ENCODE measurements at regions not wholly inside any gene's neighbourhood (a gene's known extent, or its start where the extent isn't known, plus 50 kb on each side); places are given as distances from the start of the nearest gene placed in this dataset.
A peak's percentile ranks its signal among the peaks of the same experiment; 100 is the strongest.

GRCh38 chr3:75118779-75119178, 504.3 kb upstream of the CNTN3 start:
- Mint-ChIP-seq H3K36me3 (no peaks in the 10 kb centered on the region), H3K9me3 (peaks cover 0 to 13% (median 3%) of the 10 kb centered on the region in 8 donors), H3K4me1 (no peaks in the 10 kb centered on the region), H3K27ac (no peak overlapping the region), H3K4me3 (no peak overlapping the region), H3K27me3 (no peaks in the 10 kb centered on the region)
- Histone ChIP-seq H3K27me3 (ENCODE audit: insufficient read depth, low read length) (no peaks in the 10 kb centered on the region), H3K4me3 (ENCODE audit: low read length in 2 of 2) (no peak overlapping the region), H3K27ac (ENCODE audit: low read depth, low read length) (no peak overlapping the region), H3K4me1 (ENCODE audit: insufficient read depth, low read length) (no peaks in the 10 kb centered on the region), H3K36me3 (ENCODE audit: insufficient read depth, low read length) (no peaks in the 10 kb centered on the region), H3K9me3 (ENCODE audit: control insufficient read depth in 1 of 2, low read length in 2 of 2) (no peaks in the 10 kb centered on the region)
- intact Hi-C loops (cut with micrococcal nuclease) = no loop called here
- ChIA-PET POLR2A (ENCODE audit: partially characterized antibody) (no interaction called here), CTCF (ENCODE audit: partially characterized antibody) (no interaction called here)
- no peak for DNase-seq

DNA sequence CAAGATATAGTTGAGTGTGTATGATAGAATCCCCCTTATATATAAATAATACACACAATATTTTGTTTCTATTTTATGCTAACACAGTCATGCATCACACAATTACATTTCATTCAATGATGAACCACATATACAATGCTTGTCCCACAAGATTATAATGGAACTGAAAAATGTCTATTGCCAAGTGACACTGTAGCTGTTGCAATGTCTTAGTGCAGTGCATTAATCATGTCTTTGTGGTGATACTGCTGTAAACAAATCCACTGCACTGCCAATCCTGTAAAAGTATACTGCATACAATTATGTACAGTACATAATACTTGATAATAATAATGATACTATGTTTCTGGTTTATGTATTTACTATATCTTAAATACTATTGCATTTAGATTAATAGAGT, 512.1 kb upstream of the CNTN3 start:
- Histone ChIP-seq H3K9me3 (ENCODE audit: control insufficient read depth in 1 of 2, low read length in 2 of 2) (no peaks in the 10 kb centered on the region), H3K27ac (ENCODE audit: low read depth, low read length) (no peak overlapping the region), H3K4me1 (ENCODE audit: insufficient read depth, low read length) (no peaks in the 10 kb centered on the region), H3K27me3 (ENCODE audit: insufficient read depth, low read length) (no peaks in the 10 kb centered on the region), H3K36me3 (ENCODE audit: insufficient read depth, low read length) (no peaks in the 10 kb centered on the region), H3K4me3 (ENCODE audit: low read length in 2 of 2) (no peak overlapping the region)
- POLR2A ChIA-PET (ENCODE audit: partially characterized antibody) = no interaction called here
- CTCF ChIA-PET (ENCODE audit: partially characterized antibody) = no interaction called here
- Mint-ChIP-seq H3K27me3 (no peaks in the 10 kb centered on the region), H3K4me3 (no peak overlapping the region), H3K4me1 (no peaks in the 10 kb centered on the region), H3K36me3 (no peaks in the 10 kb centered on the region), H3K9me3 (peaks cover 0 to 11% (median 2%) of the 10 kb centered on the region in 8 donors), H3K27ac (no peak overlapping the region)
- intact Hi-C loops (cut with micrococcal nuclease) = no loop called here
- DNase-seq = no peak

DNA sequence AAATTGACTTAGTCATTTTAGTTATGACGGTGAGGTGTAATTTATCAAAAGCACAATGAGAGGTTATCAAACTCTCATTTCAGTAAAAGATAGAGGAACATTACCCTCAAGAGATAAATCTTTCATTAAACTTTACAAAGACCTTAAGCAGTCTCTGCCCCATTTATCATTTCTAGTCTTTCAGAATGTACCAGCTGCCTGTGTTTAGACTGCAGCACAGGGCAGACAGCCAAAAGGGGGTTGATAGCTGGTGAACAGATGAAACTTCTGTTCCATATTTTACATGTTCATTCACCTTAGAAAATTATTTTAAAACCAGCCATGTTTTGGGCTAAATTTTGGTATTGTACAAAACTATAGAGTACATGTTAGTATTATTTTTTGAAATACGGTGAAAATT, 514.6 kb upstream of the CNTN3 start:
- Mint-ChIP-seq H3K27me3 (no peaks in the 10 kb centered on the region), H3K4me3 (no peak overlapping the region), H3K9me3 (peaks cover 0 to 10% (median 4%) of the 10 kb centered on the region in 8 donors), H3K4me1 (no peaks in the 10 kb centered on the region), H3K27ac (no peak overlapping the region), H3K36me3 (no peaks in the 10 kb centered on the region)
- Histone ChIP-seq H3K4me3 (ENCODE audit: low read length in 2 of 2) (no peak overlapping the region), H3K4me1 (ENCODE audit: insufficient read depth, low read length) (no peaks in the 10 kb centered on the region), H3K9me3 (ENCODE audit: control insufficient read depth in 1 of 2, low read length in 2 of 2) (no peaks in the 10 kb centered on the region), H3K36me3 (ENCODE audit: insufficient read depth, low read length) (no peaks in the 10 kb centered on the region), H3K27ac (ENCODE audit: low read depth, low read length) (no peak overlapping the region), H3K27me3 (ENCODE audit: insufficient read depth, low read length) (no peaks in the 10 kb centered on the region)
- ChIA-PET POLR2A (ENCODE audit: partially characterized antibody) (no interaction called here), CTCF (ENCODE audit: partially characterized antibody) (no interaction called here)
- intact Hi-C loops (cut with micrococcal nuclease) = no loop called here
- DNase-seq = no peak

DNA sequence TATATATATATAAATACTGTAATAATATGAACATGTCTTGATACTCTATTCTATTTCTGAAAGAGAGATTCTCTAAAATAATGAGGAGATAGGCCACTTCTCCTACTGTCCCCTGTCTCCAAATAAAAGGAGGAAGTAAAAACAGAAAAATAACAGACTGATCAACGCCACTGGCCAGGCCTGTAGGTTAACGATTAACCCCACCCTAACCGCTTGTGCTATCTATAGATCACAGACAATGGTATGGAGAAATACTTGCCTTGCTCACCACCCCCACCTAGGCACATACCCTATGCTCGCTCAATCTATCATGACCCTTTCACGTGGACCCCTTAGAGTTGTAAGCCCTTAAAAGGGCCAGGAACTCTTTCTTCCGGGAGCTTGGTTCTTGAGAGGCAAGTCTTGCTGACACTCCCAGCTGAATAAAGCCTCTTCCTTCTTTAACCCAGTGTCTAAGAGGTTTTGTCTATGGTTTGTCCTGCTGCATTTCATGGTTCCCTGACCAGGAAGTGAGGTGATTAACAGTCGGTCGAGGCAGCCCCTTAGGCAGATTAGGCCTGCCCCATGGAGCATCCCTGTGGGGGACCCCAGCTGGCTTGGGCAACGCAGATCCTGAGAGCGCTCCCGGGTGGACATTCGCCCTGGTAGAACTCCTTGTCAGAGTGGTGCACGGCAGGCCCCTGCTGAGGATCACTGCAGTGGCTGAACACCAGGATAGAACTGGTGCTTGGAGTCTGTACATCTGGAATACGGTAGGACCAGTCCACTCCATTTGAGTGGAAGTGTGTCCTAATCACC, 521.8 kb upstream of the CNTN3 start:
- H3K9me3 ChIP-seq (ENCODE audit: control insufficient read depth in 1 of 2, low read length in 2 of 2) = no peaks in the 10 kb centered on the region
- Mint-ChIP-seq H3K4me3 (no peak overlapping the region), H3K27me3 (no peaks in the 10 kb centered on the region), H3K9me3 (peaks cover 0 to 13% (median 5%) of the 10 kb centered on the region in 8 donors), H3K4me1 (no peaks in the 10 kb centered on the region), H3K27ac (no peak overlapping the region), H3K36me3 (no peaks in the 10 kb centered on the region)
- POLR2A ChIA-PET (ENCODE audit: partially characterized antibody) = no interaction called here
- no peak overlapping the region for H3K4me3 ChIP-seq (ENCODE audit: low read length in 2 of 2)
- no peaks in the 10 kb centered on the region for H3K27me3 ChIP-seq (ENCODE audit: insufficient read depth, low read length)
- CTCF ChIA-PET (ENCODE audit: partially characterized antibody) = no interaction called here
- no peak overlapping the region for H3K27ac ChIP-seq (ENCODE audit: low read depth, low read length)
- DNase-seq = peak in 1 of 5 donors; percentile 28
- H3K4me1 ChIP-seq (ENCODE audit: insufficient read depth, low read length) = no peaks in the 10 kb centered on the region
- H3K36me3 ChIP-seq (ENCODE audit: insufficient read depth, low read length) = no peaks in the 10 kb centered on the region
- intact Hi-C loops (cut with micrococcal nuclease) = no loop called here

GRCh38 chr3:75138345-75138744, 523.9 kb upstream of the CNTN3 start:
- Histone ChIP-seq H3K36me3 (ENCODE audit: insufficient read depth, low read length) (no peaks in the 10 kb centered on the region), H3K9me3 (ENCODE audit: control insufficient read depth in 1 of 2, low read length in 2 of 2) (no peaks in the 10 kb centered on the region), H3K4me1 (ENCODE audit: insufficient read depth, low read length) (no peaks in the 10 kb centered on the region), H3K27me3 (ENCODE audit: insufficient read depth, low read length) (no peaks in the 10 kb centered on the region), H3K27ac (ENCODE audit: low read depth, low read length) (no peak overlapping the region), H3K4me3 (ENCODE audit: low read length in 2 of 2) (no peak overlapping the region)
- POLR2A ChIA-PET (ENCODE audit: partially characterized antibody) = no interaction called here
- peaks cover 0 to 13% (median 7%) of the 10 kb centered on the region in 8 donors for H3K9me3 Mint-ChIP-seq
- no peak overlapping the region for H3K27ac Mint-ChIP-seq
- no peaks in the 10 kb centered on the region for H3K27me3 Mint-ChIP-seq
- DNase-seq = no peak
- H3K36me3 Mint-ChIP-seq = no peaks in the 10 kb centered on the region
- H3K4me1 Mint-ChIP-seq = no peaks in the 10 kb centered on the region
- CTCF ChIA-PET (ENCODE audit: partially characterized antibody) = no interaction called here
- H3K4me3 Mint-ChIP-seq = no peak overlapping the region
- intact Hi-C loops (cut with micrococcal nuclease) = no loop called here

- H3K27ac Mint-ChIP-seq = peak overlapping the region in 1 of 7 donors; percentile 16
- Histone ChIP-seq H3K27ac (ENCODE audit: low read depth, low read length) (no peak overlapping the region), H3K4me1 (ENCODE audit: insufficient read depth, low read length) (no peaks in the 10 kb centered on the region), H3K27me3 (ENCODE audit: insufficient read depth, low read length) (no peaks in the 10 kb centered on the region), H3K9me3 (ENCODE audit: control insufficient read depth in 1 of 2, low read length in 2 of 2) (no peaks in the 10 kb centered on the region), H3K36me3 (ENCODE audit: insufficient read depth, low read length) (no peaks in the 10 kb centered on the region), H3K4me3 (ENCODE audit: low read length in 2 of 2) (no peak overlapping the region)
- ChIA-PET POLR2A (ENCODE audit: partially characterized antibody) (no interaction called here), CTCF (ENCODE audit: partially characterized antibody) (no interaction called here)
- no peaks in the 10 kb centered on the region for H3K27me3 Mint-ChIP-seq
- intact Hi-C loops (cut with micrococcal nuclease) = no loop called here
- no peak for DNase-seq
- peaks cover 0 to 14% (median 6%) of the 10 kb centered on the region in 8 donors for H3K9me3 Mint-ChIP-seq
- H3K36me3 Mint-ChIP-seq = no peaks in the 10 kb centered on the region
- no peaks in the 10 kb centered on the region for H3K4me1 Mint-ChIP-seq
- no peak overlapping the region for H3K4me3 Mint-ChIP-seq
Observed at GRCh38 chr3:75140904-75141615, 523.1 kb upstream of the FRG2C start.

DNA sequence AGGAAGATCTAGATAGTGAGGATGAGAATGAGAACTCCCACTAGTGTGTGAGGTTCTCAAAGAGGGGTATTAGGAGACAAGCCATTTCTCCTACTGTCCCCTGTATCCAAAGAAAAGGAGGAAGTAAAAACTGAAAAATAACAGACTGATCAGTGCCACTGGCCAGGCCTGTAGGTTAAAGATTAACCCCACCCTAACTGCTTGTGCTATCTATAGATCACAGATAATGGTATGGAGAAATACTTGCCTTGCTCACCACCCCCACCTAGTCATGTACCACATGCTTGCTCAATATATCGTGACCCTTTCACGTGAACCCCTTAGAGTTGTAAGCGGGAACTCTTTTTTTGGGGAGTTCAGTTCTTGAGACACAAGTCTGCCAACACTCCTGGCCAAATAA, 519.7 kb upstream of the FRG2C start:
- Mint-ChIP-seq H3K4me3 (no peak overlapping the region), H3K9me3 (peaks cover 0 to 14% (median 4%) of the 10 kb centered on the region in 8 donors), H3K27me3 (no peaks in the 10 kb centered on the region), H3K4me1 (no peaks in the 10 kb centered on the region), H3K36me3 (no peaks in the 10 kb centered on the region), H3K27ac (no peak overlapping the region)
- Histone ChIP-seq H3K27me3 (ENCODE audit: insufficient read depth, low read length) (no peaks in the 10 kb centered on the region), H3K4me3 (ENCODE audit: low read length in 2 of 2) (no peak overlapping the region), H3K36me3 (ENCODE audit: insufficient read depth, low read length) (no peaks in the 10 kb centered on the region), H3K4me1 (ENCODE audit: insufficient read depth, low read length) (no peaks in the 10 kb centered on the region), H3K9me3 (ENCODE audit: control insufficient read depth in 1 of 2, low read length in 2 of 2) (no peaks in the 10 kb centered on the region), H3K27ac (ENCODE audit: low read depth, low read length) (no peak overlapping the region)
- ChIA-PET POLR2A (ENCODE audit: partially characterized antibody) (no interaction called here), CTCF (ENCODE audit: partially characterized antibody) (no interaction called here)
- no peak for DNase-seq
- intact Hi-C loops (cut with micrococcal nuclease) = no loop called here

Measured in CD4-positive, alpha-beta memory T cell (primary cell).